Heart left ventricle (tissue), 16 donors: ENCODE measurements at regions not wholly inside any gene's neighbourhood (a gene's known extent, or its start where the extent isn't known, plus 50 kb on each side); places are given as distances from the start of the nearest gene placed in this dataset.

ENCODE experiments used
- ATAC-seq, 4 donors: fragments of 200-7000 bp; cut with Tn5 transposase; one replicate each; pipeline ENCODE4 v1.9.1; 2020 to 2022; ENCODE audit warnings: moderate library complexity in 4 of 4, mild to moderate bottlenecking in 3 of 4, moderate number of reproducible peaks in 1 of 4
- DNase-seq, 5 donors: peaks; one replicate each; pipeline ENCODE4 v3.0.0-alpha.2; 2020
- H3K27ac ChIP-seq, 12 donors: fragments of 200-600 bp; sonication (generic) in 4 of 12; one replicate each; pipeline versions ENCODE4 v1.5.0 to v1.8.0; 2016 to 2022; ENCODE audit warnings: mild to moderate bottlenecking in 2 of 12
- H3K27me3 ChIP-seq, 9 donors: fragments of 200-600 bp; sonication (generic) in 2 of 9; one replicate each; pipeline versions ENCODE4 v1.5.1 to v1.8.0; 2016 to 2022; ENCODE audit warnings: mild to moderate bottlenecking in 3 of 9
- H3K36me3 ChIP-seq, 9 donors: fragments of 200-600 bp; sonication (generic) in 2 of 9; one replicate each; pipeline versions ENCODE4 v1.5.0 to v1.8.0; 2018 to 2022; ENCODE audit warnings: mild to moderate bottlenecking in 2 of 9
- H3K4me1 ChIP-seq, 12 donors: fragments of 200-600 bp; sonication (generic) in 4 of 12; one replicate each; pipeline versions ENCODE4 v1.5.0 to v1.8.0; 2016 to 2022; ENCODE audit warnings: mild to moderate bottlenecking in 3 of 12
- H3K4me3 ChIP-seq, 12 donors: fragments of 200-600 bp; sonication (generic) in 4 of 12; one replicate each; pipeline versions ENCODE4 v1.5.0 to v1.8.0; 2017 to 2022; ENCODE audit warnings: mild to moderate bottlenecking in 9 of 12, moderate library complexity in 4 of 12
- H3K9me3 ChIP-seq, 12 donors: fragments of 200-600 bp; sonication (generic) in 4 of 12; one replicate each; pipeline versions ENCODE4 v1.5.0 to v1.8.0; 2016 to 2022; ENCODE audit warnings: mild to moderate bottlenecking in 1 of 12
- POLR2A ChIP-seq, 2 donors: fragments of 450-650 bp; IDR thresholded peaks; one replicate each; pipeline ENCODE4 v1.6.1; 2017; ENCODE audit warnings: antibody characterized with exemption in 2 of 2, mild to moderate bottlenecking in 2 of 2, moderate library complexity in 2 of 2
- WGBS, 4 donors: extraction: QIAGEN DNeasy Blood & Tissue Kit in 2 of 4; methylation state at CpG; one replicate each; pipeline versions ENCODE4 v1.1.5 to v1.1.7; 2013 to 2018; 5-methylcytosine and 5-hydroxymethylcytosine counted together
- intact Hi-C, 10 donors: fragments of 100-400 bp; cut with DNase I; formaldehyde crosslinking; loops; one replicate each; pipeline versions ENCODE4 v1.11.1 to v1.14.2; 2022
- TF ChIP-seq, protein P1 (sequence below), 12 donors: fragments of 200-600 bp; sonication (generic) in 4 of 12; IDR thresholded peaks; one replicate each; pipeline versions ENCODE4 v1.5.0 to v1.8.0; 2018 to 2022; ENCODE audit warnings: antibody characterized with exemption in 12 of 12, mild to moderate bottlenecking in 5 of 12
- donor health status: ischemic (EF 13 %, LVEDD 7.1; RV severe dilation, severe dysfunction).
- donor health status: healthy with polysubstance abuse.
- donor health status: DM: no; HTN: yes; CAD: no.
- donor health status: DM: no; HTN: no; CAD: no.
- donor health status: ischemic (EF 25% LVEDD 6.9; RV normal size, moderate dysfunction).
- donor health status: ischemic (EF 25% LVEDD 5.7; RV mildly dilated, moderate dysfunction).
- donor health status: healthy.
- donor health status: DM: yes; HTN: yes; CAD: no.
- donor health status: ischemic (EF 35%, LVEDD 5.7; RV mildly dilated, moderate dysfunction).
- donor health status: nonischemic (EF 11% LVEDD 7.7; RV severe dilation, severe dysfunction).
- donor health status: DM: yes; HTN: yes; CAD: no.
- donor health status: PGD.
- donor health status: ischemic (EF 29% LVEDD 5.4; RV normal size, mild dysfunction).
- donor health status: nonischemic (EF 23%, LVEDD 6.1; RV moderate dilation, normal function).

DNA sequence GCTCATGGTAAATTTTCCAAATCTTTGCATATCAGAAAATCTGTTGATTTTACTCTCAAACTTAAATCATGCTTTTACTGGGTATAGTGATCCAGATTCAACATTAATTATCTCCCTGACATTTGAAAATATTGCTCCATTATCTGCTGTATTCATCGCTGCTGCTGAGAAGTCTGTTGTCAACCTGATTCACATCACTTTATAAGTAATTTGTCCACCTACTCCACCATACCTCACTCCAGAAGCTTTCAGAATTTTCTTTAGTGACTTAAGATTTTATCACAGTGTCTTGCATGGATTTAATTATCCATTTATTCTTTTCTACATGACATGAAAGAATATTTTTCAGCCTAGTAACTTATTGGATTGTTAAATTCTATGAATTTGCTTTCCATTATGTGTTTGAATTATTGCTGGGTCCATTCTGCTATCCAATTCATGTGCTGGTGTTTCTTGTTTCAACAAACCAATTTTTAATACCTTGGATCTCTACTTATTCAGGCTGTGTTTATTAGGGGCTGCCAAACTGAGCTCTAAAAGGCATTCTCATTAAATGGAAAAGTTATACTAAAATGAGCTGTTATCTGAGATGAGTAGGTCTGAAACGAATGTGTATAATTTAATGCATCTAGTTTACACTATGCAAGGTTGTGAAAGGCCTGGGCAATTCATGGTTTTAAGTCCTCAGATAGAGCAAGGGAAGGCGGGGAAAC, 519.3 kb upstream of the CDH11 start:
- ATAC-seq (no peak), DNase-seq (no peak)
- intact Hi-C loops, result no loop called here
- Histone ChIP-seq H3K36me3 (no peaks in the 10 kb centered on the region), H3K4me3 (no peak overlapping the region), H3K27ac (no peak overlapping the region), H3K4me1 (no peaks in the 10 kb centered on the region), H3K9me3 (no peaks in the 10 kb centered on the region), H3K27me3 (no peaks in the 10 kb centered on the region)
- 93 to 97% (median 95%) methylated on average over 3 of the region's 3 CpGs for WGBS, 4 donors
- no peak for TF ChIP-seq POLR2A (IDR thresholded peaks at IDR 0.05)
- TF ChIP-seq, protein P1, sequence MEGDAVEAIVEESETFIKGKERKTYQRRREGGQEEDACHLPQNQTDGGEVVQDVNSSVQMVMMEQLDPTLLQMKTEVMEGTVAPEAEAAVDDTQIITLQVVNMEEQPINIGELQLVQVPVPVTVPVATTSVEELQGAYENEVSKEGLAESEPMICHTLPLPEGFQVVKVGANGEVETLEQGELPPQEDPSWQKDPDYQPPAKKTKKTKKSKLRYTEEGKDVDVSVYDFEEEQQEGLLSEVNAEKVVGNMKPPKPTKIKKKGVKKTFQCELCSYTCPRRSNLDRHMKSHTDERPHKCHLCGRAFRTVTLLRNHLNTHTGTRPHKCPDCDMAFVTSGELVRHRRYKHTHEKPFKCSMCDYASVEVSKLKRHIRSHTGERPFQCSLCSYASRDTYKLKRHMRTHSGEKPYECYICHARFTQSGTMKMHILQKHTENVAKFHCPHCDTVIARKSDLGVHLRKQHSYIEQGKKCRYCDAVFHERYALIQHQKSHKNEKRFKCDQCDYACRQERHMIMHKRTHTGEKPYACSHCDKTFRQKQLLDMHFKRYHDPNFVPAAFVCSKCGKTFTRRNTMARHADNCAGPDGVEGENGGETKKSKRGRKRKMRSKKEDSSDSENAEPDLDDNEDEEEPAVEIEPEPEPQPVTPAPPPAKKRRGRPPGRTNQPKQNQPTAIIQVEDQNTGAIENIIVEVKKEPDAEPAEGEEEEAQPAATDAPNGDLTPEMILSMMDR (IDR thresholded peaks at IDR 0.05), result no peak

DNA sequence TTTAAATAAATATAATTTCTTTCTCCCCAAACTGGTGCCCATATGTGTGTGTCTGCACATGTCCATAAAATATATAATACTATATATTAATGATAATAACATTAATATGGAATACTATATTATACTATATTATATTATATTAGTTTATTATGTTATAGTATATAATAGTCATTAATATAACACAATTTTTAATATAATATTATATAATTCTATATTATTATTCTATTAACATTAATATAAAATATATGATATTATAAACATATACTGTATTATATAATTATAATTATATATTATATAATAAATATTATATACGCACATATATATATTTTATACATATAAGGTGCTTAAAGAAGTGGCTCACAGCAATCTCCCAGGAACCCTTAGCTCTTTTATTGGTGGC, 513.0 kb upstream of the CDH11 start:
- 91 to 98% (median 95%) methylated on average over 1 of the region's 1 CpG for WGBS, 4 donors

DNA sequence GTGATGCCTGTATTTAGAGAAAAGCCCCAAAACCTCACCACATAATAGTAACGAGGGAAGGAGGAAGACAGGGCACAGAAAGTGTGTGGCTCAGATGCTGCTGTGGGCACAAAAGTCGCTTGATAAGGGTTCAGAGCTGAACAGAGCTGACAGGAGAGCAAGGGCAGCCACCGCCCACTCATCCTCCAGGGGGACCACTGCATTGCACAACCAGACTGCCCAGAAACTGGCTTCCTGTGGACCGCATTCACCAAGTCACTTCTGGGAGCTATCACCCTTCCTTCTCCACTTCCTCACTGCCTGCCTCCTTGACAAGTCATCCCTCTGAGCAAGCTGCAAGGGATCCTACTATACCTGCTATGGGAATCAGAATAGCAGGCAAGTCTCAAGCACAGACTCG, 512.4 kb upstream of the CDH11 start:
- Histone ChIP-seq H3K9me3 (no peaks in the 10 kb centered on the region), H3K27me3 (peaks cover 0 to 3% (median 0%) of the 10 kb centered on the region in 9 donors), H3K4me3 (no peak overlapping the region), H3K4me1 (no peaks in the 10 kb centered on the region), H3K27ac (no peak overlapping the region), H3K36me3 (no peaks in the 10 kb centered on the region)
- DNase-seq (no peak), ATAC-seq (no peak)
- TF ChIP-seq POLR2A (IDR thresholded peaks at IDR 0.05), result no peak
- TF ChIP-seq, protein P1 (IDR thresholded peaks at IDR 0.05), result no peak
- WGBS, 4 donors, result 72 to 88% (median 76%) methylated on average over 5 of the region's 5 CpGs
- intact Hi-C loops, result no loop called here

More for the DNA sequence above, 513.0 kb upstream of the CDH11 start:
- H3K36me3 ChIP-seq, result no peaks in the 10 kb centered on the region
- ATAC-seq (no peak), DNase-seq (no peak)
- TF ChIP-seq, protein P1 (IDR thresholded peaks at IDR 0.05), result no peak
- no peak for TF ChIP-seq POLR2A (IDR thresholded peaks at IDR 0.05)
- peaks cover 0 to 3% (median 0%) of the 10 kb centered on the region in 9 donors for H3K27me3 ChIP-seq
- intact Hi-C loops, result no loop called here
- H3K27ac ChIP-seq, result no peak overlapping the region
- no peaks in the 10 kb centered on the region for H3K9me3 ChIP-seq
- no peak overlapping the region for H3K4me3 ChIP-seq
- no peaks in the 10 kb centered on the region for H3K4me1 ChIP-seq

DNA sequence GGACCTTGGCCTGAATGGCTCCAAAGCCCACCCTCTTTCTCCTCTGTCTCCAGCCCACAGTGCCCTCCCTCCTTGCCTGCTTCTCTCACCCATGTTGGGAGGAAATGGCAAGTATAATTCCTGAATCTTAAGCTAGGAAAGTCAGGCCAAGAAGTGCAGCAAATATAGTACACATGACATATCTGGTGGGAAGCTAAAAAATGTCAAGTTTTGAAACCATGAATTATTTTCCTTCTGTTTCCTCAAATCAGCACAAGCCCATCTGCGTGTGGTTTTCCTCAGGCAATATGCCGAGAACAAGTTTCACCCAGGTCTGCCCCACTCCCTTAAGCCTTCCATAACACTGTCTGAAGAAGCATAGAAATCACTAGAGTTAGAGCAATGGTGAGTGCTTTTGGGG, 502.8 kb upstream of the CDH11 start:
- no peak for ATAC-seq
- Histone ChIP-seq H3K4me1 (no peaks in the 10 kb centered on the region), H3K9me3 (no peaks in the 10 kb centered on the region), H3K4me3 (no peak overlapping the region), H3K27me3 (peaks cover 0 to 2% (median 0%) of the 10 kb centered on the region in 9 donors), H3K27ac (no peak overlapping the region), H3K36me3 (no peaks in the 10 kb centered on the region)
- 61 to 84% (median 74%) methylated on average over 2 of the region's 2 CpGs for WGBS, 4 donors
- intact Hi-C loops, result no loop called here
- DNase-seq, result no peak
- no peak for TF ChIP-seq POLR2A (IDR thresholded peaks at IDR 0.05)
- TF ChIP-seq, protein P1 (IDR thresholded peaks at IDR 0.05), result no peak
